ENCODE measurements at regions not wholly inside any gene's neighbourhood (a gene's known extent, or its start where the extent isn't known, plus 50 kb on each side); places are given as distances from the start of the nearest gene placed in this dataset.
"Not testable (repeated sequence)": the region's sequence is repeated elsewhere in the genome, so short reads cannot be mapped to it uniquely, and the experiment has no call there.

DNA sequence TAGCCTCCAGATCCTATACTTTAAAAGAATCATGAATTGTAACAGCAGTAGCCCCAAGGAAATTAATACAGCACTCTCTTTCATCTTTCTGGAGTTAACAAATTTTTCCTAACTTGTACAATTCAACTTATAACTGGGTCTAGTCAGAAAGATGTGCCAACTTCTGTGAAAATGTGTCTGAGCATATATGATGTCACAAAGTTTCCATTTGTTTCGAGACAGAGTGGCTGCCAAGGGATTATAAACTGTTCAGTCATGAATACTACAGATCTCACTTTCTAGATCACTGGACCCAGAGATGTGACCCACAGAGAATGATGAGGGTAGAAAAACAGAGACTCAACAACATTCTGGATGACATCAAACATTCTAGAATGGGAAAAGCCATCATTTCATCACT is 249.2 kb upstream of the PHF14 start:
- no peak for DNase-seq

DNA sequence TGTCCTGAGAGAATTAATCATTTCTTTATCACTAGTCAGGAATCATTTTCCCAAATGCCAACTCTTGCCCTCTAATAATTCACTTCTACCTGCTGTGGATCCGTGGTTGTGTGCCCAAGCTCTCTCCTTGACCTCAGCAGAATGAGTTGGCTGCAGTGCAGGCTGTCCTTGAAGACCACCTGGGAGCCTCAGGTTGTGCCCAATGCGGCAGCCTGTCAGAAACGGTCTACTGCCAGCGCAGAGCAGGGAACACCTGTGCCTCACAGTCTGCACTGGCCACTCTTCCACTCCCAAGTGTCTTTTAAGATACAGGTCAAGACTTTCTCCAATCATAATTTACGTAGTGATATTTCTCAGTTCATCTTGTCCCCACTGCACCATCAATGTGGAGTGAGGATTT is 246.0 kb upstream of the PHF14 start:
- DNase-seq: no peak

- DNase-seq: no peak
Observed at GRCh38 chr7:10731253-10731773, 242.4 kb upstream of the PHF14 start.

GRCh38 chr7:10733747-10734146 is 239.9 kb upstream of the PHF14 start:
- DNase-seq: no peak

- DNase-seq: no peak
Observed at GRCh38 chr7:10734595-10734994, 239.1 kb upstream of the PHF14 start.

DNA sequence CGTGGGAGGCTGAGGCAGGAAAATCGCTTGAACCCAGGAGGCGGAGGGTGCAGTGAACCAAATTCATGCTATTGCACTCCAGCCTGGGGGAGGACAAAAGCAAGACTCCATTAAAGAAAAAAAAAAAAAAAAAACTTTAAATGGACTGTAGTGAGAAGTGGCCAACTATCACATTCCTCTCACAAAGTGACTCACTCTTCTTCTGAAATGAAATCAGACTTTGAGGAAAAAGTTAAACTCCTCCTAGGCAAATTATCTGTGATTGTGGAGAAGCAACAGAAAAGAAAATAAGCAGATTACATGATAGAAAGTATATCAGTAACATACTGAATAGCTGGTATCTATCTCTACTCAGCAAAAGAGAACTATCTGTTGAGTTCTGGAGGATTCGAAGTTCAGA is 234.3 kb upstream of the PHF14 start:
- DNase-seq: no peak

DNA sequence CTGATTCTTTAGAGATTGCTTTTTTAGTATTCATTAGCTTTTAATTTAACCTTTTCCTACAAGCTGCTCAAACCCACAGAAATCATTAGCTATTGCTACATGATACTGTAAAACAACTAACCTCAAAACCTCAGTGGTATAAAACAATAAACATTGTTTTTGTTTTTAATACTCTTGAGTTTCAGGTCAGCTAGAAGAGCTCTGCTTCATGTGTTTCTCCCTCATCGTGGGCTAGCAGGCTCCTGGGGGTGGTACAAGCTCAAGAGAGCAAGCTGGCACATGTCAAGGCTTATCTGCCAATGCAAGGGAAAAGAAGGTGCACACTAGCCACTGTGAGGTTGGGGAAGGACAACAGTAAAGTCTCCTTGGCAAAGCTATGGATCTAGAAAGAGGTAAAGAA is 232.9 kb upstream of the PHF14 start:
- DNase-seq: no peak

DNA sequence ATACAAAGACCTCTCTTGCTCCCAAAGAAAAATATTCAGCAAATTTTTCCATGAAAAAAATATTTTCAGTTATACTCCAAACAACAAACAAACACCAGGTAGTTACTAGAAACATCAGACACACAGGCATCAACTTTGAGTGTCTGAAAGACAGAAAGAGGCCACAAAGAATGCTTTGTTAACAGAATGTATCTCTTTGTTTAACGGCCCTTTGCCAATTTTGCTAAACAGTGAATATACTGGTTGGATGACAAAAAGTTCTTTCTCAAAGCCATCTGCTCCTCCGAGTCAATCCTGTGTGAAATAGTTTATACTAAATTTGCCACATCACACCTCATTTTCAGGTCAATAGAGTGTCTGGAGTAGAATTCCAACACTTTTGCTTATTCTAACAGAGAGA is 216.7 kb upstream of the PHF14 start:
- no peak for DNase-seq

DNA sequence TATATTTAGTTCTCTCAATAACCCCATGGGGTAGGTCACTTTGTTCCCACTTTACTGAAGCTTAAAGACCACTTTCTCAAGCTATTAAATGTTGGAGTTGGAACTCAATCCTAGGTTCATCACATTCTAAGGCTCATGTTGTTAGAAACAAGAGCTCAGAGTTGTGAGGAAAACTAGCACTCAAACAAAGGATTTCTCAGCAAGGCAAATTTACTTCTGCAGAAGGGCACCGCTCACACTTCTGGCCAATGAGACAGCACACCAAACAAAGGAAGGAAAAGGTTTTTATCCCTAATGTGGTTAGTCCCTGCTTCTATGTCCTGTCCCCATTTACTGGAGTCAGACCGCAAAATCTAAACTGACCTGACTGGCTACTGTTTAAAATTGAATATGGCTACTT is 214.6 kb upstream of the PHF14 start:
- no peak for DNase-seq

- no peak for DNase-seq
Observed at GRCh38 chr7:10767771-10768170, 205.9 kb upstream of the PHF14 start.

DNA sequence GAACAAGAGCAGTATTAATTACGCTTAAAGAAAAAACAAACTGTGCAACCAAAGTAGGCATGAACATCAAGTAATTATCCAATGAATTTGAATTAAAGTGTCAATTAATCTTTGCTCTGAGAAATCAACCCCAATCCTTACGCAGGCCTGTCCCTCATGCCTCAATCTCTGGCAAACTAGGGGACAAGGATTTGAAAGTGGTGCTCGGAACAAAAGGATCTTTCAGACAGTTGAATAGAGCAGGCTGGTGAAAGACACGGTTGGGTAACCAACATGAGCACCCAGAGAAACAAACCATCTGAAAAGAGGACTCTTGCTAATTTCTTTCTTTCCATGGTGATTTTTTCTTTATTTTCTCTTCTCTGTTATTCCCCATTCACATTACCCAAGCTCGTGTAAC is 203.5 kb upstream of the PHF14 start:
- no peak for DNase-seq

- DNase-seq: no peak
Observed at GRCh38 chr7:10773430-10773829, 200.2 kb upstream of the PHF14 start.

GRCh38 chr7:10779465-10780399 is 193.9 kb upstream of the PHF14 start:
- DNase-seq: no peak

- DNase-seq: no peak
Observed at GRCh38 chr7:10780400-10780747, 193.3 kb upstream of the PHF14 start.

- not testable (repeated sequence) for DNase-seq
Observed at GRCh38 chr7:10786976-10787375, 186.7 kb upstream of the PHF14 start.

GRCh38 chr7:10789170-10789569 is 184.5 kb upstream of the PHF14 start:
- no peak for DNase-seq

DNA sequence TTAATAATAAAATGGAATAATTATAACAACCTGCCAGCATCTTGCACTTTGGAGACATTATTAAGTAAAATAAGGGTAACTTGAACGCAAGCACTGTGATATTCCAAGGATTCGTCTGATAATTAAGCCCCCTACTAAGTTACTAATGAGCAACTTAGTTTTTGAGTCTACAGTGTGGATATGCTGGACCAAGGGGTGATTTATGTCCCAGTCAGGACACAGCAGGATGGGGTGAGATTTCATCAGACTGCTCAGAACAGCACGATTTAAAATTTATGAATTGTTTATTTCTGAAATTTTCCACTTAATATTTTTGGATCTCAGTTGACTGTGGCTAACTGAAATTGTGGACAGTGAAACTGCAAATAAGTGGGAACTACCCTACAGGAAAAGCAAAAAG is 182.8 kb upstream of the PHF14 start:
- DNase-seq: no peak

GRCh38 chr7:10793995-10794775 is 179.5 kb upstream of the PHF14 start:
- no peak for DNase-seq

DNA sequence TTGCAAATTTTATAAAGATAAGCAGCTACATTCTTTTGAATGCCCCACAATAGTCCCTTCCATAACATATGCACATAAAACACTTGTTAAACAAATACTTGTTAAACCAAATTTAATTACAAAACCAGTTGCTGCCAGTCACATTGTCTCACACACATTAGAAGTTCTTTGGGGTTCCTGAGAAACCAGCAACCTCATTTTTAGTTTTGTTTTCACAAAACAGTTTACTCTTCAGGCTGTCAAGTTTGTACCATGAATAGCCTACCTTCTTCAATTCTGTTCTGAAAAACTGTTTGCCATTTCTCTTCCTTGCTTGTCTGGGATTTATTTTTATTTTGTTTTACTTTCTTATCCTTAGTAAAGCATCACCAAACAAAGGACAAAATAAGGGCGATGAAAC is 176.5 kb upstream of the PHF14 start:
- no peak for DNase-seq

DNA sequence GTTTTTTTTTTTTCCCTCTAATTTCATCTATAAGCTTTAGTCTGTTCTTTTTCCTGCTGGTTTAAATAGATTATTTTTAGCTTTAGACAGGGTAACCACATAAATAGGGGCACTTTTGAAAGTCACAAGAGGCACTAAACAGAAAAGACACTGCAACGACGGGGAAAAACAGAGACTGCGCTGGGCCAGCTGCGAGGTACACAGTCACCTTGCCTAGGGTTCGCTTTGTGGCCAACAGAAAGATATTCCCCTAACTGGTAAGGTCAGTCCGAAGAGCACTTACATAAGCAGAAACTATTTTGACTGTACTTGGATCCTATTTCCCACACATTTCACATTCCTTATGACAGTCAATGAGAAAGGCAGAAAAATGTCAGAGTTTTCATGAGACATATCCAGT is 175.6 kb upstream of the PHF14 start:
- DNase-seq: no peak

GRCh38 chr7:10799475-10799874 is 174.2 kb upstream of the PHF14 start:
- no peak for DNase-seq

DNA sequence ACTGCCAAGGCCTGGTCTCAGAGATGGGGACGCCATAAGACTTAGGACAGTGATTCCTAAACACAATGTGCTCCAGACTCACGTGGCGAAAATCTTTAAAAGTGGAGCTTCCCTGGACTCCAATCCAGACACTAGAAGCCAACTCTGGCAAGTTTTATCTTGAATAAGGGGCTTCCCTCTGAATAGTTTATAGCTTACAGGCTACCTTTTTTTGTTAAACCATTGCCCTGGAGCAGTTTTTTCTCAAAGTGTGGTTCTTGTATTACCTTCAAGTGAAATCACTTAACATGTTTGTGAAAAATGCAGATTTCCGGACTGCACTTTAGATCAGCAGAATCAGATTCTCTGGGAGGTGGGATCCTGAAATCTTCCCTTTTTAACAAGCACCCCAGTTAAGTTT is 171.7 kb upstream of the PHF14 start:
- no peak for DNase-seq

GRCh38 chr7:10802526-10802925 is 171.1 kb upstream of the PHF14 start:
- DNase-seq: no peak

DNA sequence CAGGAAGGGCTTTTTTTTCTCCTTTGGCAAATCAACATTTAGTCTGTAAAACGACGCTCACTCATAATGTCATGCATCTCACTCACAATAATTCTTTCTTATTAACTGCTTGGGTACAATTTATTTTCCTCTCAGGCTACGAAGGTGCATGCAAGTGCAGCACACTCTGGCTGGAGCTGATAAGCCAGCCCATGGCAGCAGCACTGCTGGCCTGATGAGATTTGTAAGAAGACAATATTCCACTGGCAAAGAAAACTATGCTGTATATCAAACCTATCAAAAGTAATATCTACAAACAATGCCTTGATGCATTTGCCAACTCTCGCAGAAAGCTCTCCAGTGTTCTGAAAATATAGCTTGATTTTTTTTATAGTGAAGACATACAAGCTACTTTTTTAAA is 170.0 kb upstream of the PHF14 start:
- DNase-seq: no peak
